Liver (tissue), 8 donors: ENCODE measurements at regions not wholly inside any gene's neighbourhood (a gene's known extent, or its start where the extent isn't known, plus 50 kb on each side); places are given as distances from the start of the nearest gene placed in this dataset.

Source experiments
- DNase-seq: peaks from one replicate; pipeline ENCODE4 v3.0.0-alpha.2; 2017; ENCODE audit warnings: low spot score
- H3K27ac ChIP-seq, 2 donors: one replicate each; pipeline ENCODE4 v1.7.0; 2013; ENCODE audit warnings: inconsistent platforms in 2 of 2, low read length in 2 of 2, control low read depth in 1 of 2, low read depth in 1 of 2, mild to moderate bottlenecking in 1 of 2
- H3K27me3 ChIP-seq, 4 donors: one replicate each; pipeline versions ENCODE4 v1.6.1 to v1.7.0; 2013; ENCODE audit warnings: low read length in 3 of 4, inconsistent platforms in 1 of 4, mild to moderate bottlenecking in 1 of 4, moderate library complexity in 1 of 4; ENCODE audit not compliant: control insufficient read depth in 4 of 4, insufficient read depth in 4 of 4
- H3K36me3 ChIP-seq, 4 donors: one replicate each; pipeline versions ENCODE4 v1.6.1 to v1.7.0; 2013; ENCODE audit warnings: low read length in 3 of 4, mild to moderate bottlenecking in 3 of 4, low read depth in 1 of 4, moderate library complexity in 1 of 4; ENCODE audit not compliant: control insufficient read depth in 4 of 4, insufficient read depth in 3 of 4
- H3K4me1 ChIP-seq, 4 donors: one replicate each; pipeline versions ENCODE4 v1.6.1 to v1.7.0; 2013; ENCODE audit warnings: low read length in 3 of 4, mild to moderate bottlenecking in 3 of 4, moderate library complexity in 1 of 4; ENCODE audit not compliant: control insufficient read depth in 4 of 4, insufficient read depth in 4 of 4
- H3K4me3 ChIP-seq, 3 donors: one replicate each; pipeline versions ENCODE4 v1.6.1 to v1.7.0; 2013; ENCODE audit warnings: low read length in 3 of 3, control low read depth in 1 of 3, low read depth in 1 of 3, mild to moderate bottlenecking in 1 of 3
- H3K9ac ChIP-seq, 2 donors: one replicate each; pipeline ENCODE4 v1.7.0; 2013; ENCODE audit warnings: low read length in 2 of 2, mild to moderate bottlenecking in 2 of 2, moderate library complexity in 2 of 2, control low read depth in 1 of 2, low read depth in 1 of 2
- H3K9me3 ChIP-seq, 4 donors: one replicate each; pipeline versions ENCODE4 v1.6.1 to v1.7.0; 2013; ENCODE audit warnings: low read length in 3 of 4; ENCODE audit not compliant: control insufficient read depth in 4 of 4
- CTCF ChIP-seq: fragments of 150-350 bp; IDR thresholded peaks from 2 replicates; pipeline ENCODE4 v1.5.1; 2017; ENCODE audit warnings: improper control_type of control experiment, low read depth, low read length; ENCODE audit not compliant: missing input control
- FOXA1 ChIP-seq: IDR thresholded peaks from 2 replicates; pipeline ENCODE4 v1.6.1; 2016; ENCODE audit warnings: antibody characterized with exemption
- GABPA ChIP-seq, 2 donors: IDR thresholded peaks in 1 of 2; conservative IDR thresholded peaks in 1 of 2; 2 replicates each; pipeline ENCODE4 v1.6.1; 2016; ENCODE audit warnings: antibody characterized with exemption in 2 of 2, mild to moderate bottlenecking in 1 of 2, moderate library complexity in 1 of 2
- HNF4A ChIP-seq, 2 donors: conservative IDR thresholded peaks; 2 replicates each; pipeline ENCODE4 v1.6.1; 2016; ENCODE audit warnings: antibody characterized with exemption in 2 of 2, mild to moderate bottlenecking in 2 of 2
- HNF4G ChIP-seq: IDR thresholded peaks from 2 replicates; pipeline ENCODE4 v1.6.1; 2016; ENCODE audit warnings: antibody characterized with exemption
- JUND ChIP-seq, 2 donors: IDR thresholded peaks; 2 replicates each; pipeline ENCODE4 v1.6.1; 2016; ENCODE audit warnings: antibody characterized with exemption in 2 of 2
- MAX ChIP-seq: IDR thresholded peaks from 2 replicates; pipeline ENCODE4 v1.6.1; 2016; ENCODE audit warnings: antibody characterized with exemption
- NR2F2 ChIP-seq: IDR thresholded peaks from 2 replicates; pipeline ENCODE4 v1.6.1; 2016; ENCODE audit warnings: antibody characterized with exemption
- RAD21 ChIP-seq, 2 donors: IDR thresholded peaks; 2 replicates each; pipeline ENCODE4 v1.6.1; 2016; ENCODE audit warnings: antibody characterized with exemption in 2 of 2, mild to moderate bottlenecking in 2 of 2
- RXRA ChIP-seq, 2 donors: IDR thresholded peaks; 2 replicates each; pipeline ENCODE4 v1.6.1; 2017 to 2018; ENCODE audit warnings: antibody characterized with exemption in 2 of 2, mild to moderate bottlenecking in 1 of 2
- SP1 ChIP-seq: IDR thresholded peaks from 2 replicates; pipeline ENCODE4 v1.6.1; 2018; ENCODE audit warnings: antibody characterized with exemption, mild to moderate bottlenecking
- TAF1 ChIP-seq: conservative IDR thresholded peaks from 2 replicates; pipeline ENCODE4 v1.6.1; 2016; ENCODE audit warnings: antibody characterized with exemption, mild to moderate bottlenecking
- ZBTB33 ChIP-seq: IDR thresholded peaks from 2 replicates; pipeline ENCODE4 v1.6.1; 2016; ENCODE audit warnings: antibody characterized with exemption
- WGBS: extraction: QIAGEN DNeasy Blood & Tissue Kit; methylation state at CpG from one replicate; pipeline ENCODE4 v1.1.7; 2013; 5-methylcytosine and 5-hydroxymethylcytosine counted together
- TF ChIP-seq, protein P1 (sequence below): IDR thresholded peaks from 2 replicates; pipeline ENCODE4 v1.6.1; 2016; ENCODE audit warnings: antibody characterized with exemption, mild to moderate bottlenecking
- TF ChIP-seq, protein P2 (sequence below): IDR thresholded peaks from 2 replicates; pipeline ENCODE4 v1.6.1; 2016; ENCODE audit warnings: antibody characterized with exemption
- donor health status: healthy.
- donor health status: healthy.
- donor health status: healthy.
- donor health status: healthy.
- donor health status: healthy.

- Histone ChIP-seq H3K27ac (no peak overlapping the region), H3K9me3 (no peaks in the 10 kb centered on the region), H3K4me1 (peaks cover 0 to 11% (median 0%) of the 10 kb centered on the region in 4 donors), H3K27me3 (no peaks in the 10 kb centered on the region), H3K4me3 (no peak overlapping the region), H3K9ac (no peak overlapping the region), H3K36me3 (no peaks in the 10 kb centered on the region)
- TF ChIP-seq MAX: no peak
- TF ChIP-seq, protein P1, sequence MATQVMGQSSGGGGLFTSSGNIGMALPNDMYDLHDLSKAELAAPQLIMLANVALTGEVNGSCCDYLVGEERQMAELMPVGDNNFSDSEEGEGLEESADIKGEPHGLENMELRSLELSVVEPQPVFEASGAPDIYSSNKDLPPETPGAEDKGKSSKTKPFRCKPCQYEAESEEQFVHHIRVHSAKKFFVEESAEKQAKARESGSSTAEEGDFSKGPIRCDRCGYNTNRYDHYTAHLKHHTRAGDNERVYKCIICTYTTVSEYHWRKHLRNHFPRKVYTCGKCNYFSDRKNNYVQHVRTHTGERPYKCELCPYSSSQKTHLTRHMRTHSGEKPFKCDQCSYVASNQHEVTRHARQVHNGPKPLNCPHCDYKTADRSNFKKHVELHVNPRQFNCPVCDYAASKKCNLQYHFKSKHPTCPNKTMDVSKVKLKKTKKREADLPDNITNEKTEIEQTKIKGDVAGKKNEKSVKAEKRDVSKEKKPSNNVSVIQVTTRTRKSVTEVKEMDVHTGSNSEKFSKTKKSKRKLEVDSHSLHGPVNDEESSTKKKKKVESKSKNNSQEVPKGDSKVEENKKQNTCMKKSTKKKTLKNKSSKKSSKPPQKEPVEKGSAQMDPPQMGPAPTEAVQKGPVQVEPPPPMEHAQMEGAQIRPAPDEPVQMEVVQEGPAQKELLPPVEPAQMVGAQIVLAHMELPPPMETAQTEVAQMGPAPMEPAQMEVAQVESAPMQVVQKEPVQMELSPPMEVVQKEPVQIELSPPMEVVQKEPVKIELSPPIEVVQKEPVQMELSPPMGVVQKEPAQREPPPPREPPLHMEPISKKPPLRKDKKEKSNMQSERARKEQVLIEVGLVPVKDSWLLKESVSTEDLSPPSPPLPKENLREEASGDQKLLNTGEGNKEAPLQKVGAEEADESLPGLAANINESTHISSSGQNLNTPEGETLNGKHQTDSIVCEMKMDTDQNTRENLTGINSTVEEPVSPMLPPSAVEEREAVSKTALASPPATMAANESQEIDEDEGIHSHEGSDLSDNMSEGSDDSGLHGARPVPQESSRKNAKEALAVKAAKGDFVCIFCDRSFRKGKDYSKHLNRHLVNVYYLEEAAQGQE: no peak
- no peak for TF ChIP-seq CTCF
- TF ChIP-seq ZBTB33: no peak
- DNase-seq: no peak
- WGBS: 83% methylated on average over 3 of the region's 3 CpGs
Measured at GRCh38 chr20:41696428-41696827, 78.3 kb upstream of the CHD6 start.

DNA sequence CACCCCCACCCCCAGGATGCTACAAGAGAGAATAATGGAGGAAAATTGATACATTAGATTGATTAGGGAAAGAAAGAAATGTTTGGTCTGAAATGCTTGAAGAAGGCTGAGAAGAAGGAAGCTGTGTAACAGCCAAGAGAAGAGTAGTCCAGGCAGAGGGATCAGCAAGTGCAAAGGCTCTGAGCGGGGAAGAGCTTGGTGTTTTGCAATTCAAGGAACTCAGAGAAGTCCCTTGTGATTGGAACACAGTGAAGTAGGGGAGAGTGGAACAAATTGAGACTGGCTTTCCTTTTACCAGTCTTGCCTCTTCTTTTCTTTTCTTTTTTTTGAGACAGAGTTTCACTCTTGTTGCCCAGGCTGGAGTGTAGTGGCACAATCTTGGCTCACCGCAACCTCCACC is 76.6 kb upstream of the CHD6 start:
- Histone ChIP-seq H3K9ac (no peak overlapping the region), H3K4me3 (peak overlapping the region in 1 of 3 donors; percentile 18), H3K9me3 (no peaks in the 10 kb centered on the region), H3K4me1 (peaks cover 0 to 11% (median 0%) of the 10 kb centered on the region in 4 donors), H3K36me3 (no peaks in the 10 kb centered on the region), H3K27me3 (no peaks in the 10 kb centered on the region), H3K27ac (no peak overlapping the region)
- no peak for DNase-seq
- 92% methylated on average over 2 of the region's 2 CpGs for WGBS
- TF ChIP-seq, protein P2, sequence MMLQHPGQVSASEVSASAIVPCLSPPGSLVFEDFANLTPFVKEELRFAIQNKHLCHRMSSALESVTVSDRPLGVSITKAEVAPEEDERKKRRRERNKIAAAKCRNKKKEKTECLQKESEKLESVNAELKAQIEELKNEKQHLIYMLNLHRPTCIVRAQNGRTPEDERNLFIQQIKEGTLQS: no peak
- TF ChIP-seq SP1: no peak
- TF ChIP-seq FOXA1: no peak
- TF ChIP-seq HNF4A (conservative IDR thresholded peaks at IDR 0.05): no peak
- TF ChIP-seq, protein P1: no peak
- TF ChIP-seq NR2F2: no peak
- TF ChIP-seq TAF1: no peak
- no peak for TF ChIP-seq HNF4G
- no peak for TF ChIP-seq MAX
- no peak for TF ChIP-seq ZBTB33
- TF ChIP-seq RAD21 (IDR thresholded peaks at IDR 0.05): no peak
- no peak for TF ChIP-seq CTCF
- TF ChIP-seq GABPA (IDR thresholded peaks at IDR 0.05 in 1 of 2, conservative IDR thresholded peaks at IDR 0.05 in 1 of 2): no peak
- TF ChIP-seq JUND (IDR thresholded peaks at IDR 0.05): no peak
- TF ChIP-seq RXRA (IDR thresholded peaks at IDR 0.05): no peak
